Dermis microvascular lymphatic vessel endothelial cell (primary cell): ENCODE measurements at regions not wholly inside any gene's neighbourhood (a gene's known extent, or its start where the extent isn't known, plus 50 kb on each side); places are given as distances from the start of the nearest gene placed in this dataset.
"Not testable (repeated sequence)": the region's sequence is repeated elsewhere in the genome, so short reads cannot be mapped to it uniquely, and the experiment has no call there.

Experiments used
- DNase-seq, 2 donors: peaks; one replicate each; pipeline versions ENCODE4 v3.0.0 to v3.0.0-alpha.2; 2010; ENCODE audit warnings: low read depth in 2 of 2

DNA sequence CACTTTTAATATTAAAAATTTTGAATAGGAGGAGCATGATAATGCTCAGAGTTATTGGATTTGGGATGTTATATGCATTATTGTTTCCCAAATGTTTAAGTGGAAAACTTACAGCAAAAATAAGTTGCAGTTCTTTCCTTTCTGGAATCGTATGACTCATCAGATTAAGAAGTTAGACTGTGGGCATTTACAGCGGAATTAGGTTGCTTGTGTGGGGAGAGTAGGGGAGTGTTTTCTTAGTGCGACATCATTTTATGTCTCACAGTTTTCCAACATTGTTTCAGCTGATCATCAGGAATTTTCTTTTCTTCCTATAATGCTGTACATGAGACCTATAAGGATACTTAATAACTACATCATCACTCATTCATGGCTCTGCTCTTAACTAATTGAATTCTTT is 1631.8 kb downstream of the CDH8 start:
- no peak for DNase-seq

DNA sequence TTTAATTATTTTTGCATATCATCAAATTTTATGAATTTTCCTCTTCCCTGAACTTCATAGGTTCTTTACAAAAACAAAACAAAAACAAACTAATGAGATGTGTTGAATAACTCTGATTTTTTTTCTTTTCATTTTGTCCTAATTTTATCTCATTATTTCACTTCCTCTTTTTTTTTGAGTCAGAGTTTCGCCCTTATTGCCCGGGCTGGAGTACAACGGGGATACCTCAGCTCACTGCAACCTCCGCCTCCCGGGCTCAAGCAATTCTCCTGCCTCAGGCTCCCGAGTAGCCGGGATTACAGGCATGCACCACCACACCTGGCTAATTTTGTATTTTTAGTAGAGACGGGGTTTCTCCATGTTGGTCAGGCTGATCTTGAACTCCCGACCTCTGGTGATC is 1633.3 kb downstream of the CDH8 start:
- DNase-seq = not testable (repeated sequence)

DNA sequence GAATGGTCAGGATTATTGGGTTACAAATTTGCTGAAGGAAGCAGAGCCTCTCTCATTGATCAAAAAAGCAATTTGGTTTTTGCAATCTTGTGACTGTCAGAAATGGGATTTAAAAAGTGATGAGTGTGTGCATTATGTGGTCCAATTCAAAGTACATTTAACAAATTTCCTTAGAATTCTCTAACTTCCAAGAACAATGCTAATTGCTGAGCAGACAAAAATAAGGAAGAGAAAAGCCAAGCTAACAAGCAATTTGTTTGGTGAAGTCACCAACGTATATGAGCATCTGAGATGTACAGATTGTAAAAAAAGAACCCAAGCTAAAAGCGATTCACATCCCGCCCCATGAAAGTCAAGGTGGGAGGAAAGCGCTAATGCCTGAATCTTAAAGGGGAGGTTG is 1643.9 kb downstream of the CDH8 start:
- no peak for DNase-seq

DNA sequence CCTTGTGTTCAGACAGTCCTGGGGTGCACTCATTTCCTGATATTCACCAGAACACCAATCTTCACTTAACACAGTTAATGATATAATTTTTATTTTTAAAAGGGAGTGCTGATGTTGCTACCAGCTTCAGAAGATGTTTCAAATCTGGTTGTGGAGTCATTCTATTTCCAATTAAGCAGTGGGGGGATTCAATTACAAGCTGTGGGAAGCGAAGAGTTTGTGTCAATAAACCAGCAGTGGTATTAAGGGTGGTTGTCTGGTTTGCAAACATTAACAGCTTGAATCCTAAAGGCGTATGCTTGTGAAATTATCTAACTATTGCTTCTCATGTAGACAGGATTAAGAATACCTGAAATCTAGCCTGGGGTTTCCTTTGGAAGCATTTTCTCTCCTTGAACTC is 1637.5 kb upstream of the GOT2 start:
- DNase-seq = no peak

DNA sequence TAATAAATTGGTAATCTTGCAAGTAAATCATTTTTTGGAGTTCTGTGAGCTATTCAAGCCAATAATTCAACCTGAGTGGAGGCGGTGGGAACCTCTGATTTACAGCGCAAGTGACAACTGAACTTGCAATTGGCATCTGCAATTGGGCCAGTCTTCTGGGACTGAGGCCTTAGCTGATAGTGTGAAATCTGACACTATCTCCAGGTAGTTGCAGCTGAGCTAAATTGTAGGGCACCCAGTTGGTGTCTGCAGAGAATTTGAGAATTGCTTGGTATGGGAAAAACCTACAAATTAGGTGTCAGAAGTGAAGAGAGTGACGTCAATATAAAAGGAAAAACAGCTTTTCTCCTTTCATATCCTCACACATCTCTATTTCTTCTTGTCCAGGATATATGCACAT is 1633.6 kb upstream of the GOT2 start:
- DNase-seq = no peak

DNA sequence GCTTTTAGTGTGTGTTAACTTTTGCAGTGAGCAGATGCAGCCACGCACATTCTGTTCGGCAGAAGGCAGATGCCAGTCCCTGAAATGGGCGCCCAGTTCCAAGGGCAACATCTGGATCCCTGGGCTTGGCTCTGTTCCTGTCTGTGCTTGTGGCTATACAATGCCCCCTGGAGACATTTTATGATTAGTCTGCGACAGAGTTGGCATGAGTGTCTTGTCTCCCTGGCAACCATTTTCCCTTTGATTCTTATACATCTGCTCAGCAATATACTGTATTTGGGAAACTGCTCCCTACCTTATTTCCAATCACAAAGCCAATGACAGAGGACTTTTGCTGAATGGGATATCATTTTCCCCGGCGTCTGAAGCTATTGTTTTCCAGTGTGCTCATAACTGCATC is 1629.5 kb upstream of the GOT2 start:
- DNase-seq = no peak

DNA sequence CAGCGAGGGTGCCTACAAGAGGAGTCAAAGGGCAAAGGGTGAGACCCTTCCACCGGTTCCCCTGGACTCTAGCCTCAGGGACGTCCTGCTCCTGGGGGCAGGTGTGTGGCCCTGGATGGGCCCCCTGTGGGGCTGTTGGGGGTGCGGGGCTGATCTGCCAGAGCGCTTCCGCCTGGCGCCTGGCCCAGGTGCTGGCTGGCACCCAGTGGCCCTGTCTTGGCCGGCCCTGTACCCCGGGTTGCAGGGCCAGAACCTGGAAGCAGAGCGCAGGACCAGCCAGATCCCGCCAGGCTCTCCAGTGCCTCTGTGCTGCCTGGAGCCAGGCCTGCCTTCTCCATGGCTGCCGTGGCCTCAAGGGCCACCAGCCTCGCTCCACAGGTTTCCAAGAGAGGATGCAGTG is 1625.8 kb upstream of the GOT2 start:
- DNase-seq = not testable (repeated sequence)

DNA sequence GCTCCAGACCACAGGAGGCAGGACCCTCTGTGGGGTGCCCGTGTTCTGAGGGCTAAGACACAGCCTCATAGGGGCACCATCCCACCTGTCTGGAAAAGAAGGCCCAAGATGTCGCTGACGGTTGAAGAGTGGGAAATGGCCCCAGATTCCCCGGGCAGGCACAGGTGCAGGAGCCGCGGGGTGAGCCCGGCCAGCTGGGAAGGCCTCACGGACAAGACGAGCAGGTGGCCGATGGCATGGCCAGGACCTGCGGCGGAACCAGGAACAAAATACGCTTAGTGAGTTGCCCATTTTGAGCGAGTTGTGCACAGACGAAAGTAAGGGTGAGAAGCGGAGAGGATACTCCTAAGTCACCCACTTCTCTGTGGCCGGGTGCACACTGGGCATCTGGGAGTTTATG is 1625.3 kb upstream of the GOT2 start:
- DNase-seq = not testable (repeated sequence)

DNA sequence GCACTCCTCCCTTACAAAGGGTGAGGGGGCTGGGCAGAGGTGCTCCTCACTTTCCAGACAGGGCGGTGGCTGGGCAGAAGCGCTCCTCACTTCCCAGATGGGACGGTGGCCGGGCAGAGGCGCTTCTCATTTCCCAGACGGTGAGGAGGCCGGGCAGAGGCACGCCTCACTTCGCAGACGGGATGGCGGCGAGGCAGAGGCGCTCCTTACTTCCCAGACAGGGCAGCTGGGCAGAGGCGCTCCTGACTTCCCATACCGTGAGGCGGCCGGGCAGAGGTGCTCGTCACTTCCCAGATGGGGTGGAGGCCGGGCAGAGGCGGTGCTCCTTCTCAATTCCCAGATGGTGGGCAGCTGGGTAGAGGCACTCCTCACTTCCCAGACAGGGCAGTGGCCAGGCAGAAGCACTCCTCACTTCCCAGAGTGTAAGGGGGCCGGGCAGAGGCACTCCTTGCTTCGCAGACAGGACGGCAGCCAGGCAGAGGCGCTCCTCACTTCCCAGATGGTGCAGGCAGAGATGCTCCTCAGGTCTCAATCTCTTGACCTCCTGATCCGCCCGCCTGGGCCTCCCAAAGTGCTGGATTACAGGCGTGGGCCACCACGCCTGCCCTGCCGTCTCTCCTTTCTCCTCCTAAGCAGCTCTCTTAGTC is 1623.9 kb upstream of the GOT2 start:
- not testable (repeated sequence) for DNase-seq

DNA sequence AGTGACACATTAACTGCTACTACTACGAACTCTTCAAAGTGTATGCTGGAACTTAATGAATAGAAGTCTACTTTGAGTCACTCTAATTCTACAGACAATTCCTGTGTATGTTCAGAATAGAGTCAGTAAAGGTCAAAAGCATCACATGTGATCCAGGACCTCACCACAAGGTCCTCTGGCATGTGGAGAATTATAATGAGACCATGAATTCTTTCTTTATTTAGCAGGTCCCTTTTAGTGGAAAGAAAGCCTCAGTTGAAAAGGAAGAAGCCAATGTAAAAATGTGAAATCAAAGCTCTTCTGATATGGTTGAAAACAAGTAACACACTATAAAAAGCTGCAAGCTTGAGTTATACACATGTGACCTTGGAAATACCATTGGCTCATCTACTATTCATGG is 1612.1 kb upstream of the GOT2 start:
- DNase-seq = no peak

DNA sequence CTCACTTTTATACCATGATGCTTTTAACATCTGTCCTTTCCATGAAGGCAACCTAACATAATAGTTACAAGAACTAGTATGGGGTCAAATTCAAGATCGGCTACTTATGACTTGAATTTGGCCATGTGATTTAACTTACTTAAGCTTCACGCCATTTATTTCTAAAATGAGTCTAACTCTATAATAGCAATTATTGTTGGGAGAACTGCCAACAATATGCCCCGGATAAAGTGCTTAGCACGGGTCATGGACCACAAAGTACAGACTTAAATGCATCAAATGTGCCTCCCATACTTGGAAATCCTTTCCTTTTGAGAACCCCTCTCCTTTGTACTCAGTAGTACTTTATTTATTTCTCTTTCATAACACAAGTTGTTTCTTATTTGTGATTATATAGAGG is 1603.6 kb upstream of the GOT2 start:
- no peak for DNase-seq

DNA sequence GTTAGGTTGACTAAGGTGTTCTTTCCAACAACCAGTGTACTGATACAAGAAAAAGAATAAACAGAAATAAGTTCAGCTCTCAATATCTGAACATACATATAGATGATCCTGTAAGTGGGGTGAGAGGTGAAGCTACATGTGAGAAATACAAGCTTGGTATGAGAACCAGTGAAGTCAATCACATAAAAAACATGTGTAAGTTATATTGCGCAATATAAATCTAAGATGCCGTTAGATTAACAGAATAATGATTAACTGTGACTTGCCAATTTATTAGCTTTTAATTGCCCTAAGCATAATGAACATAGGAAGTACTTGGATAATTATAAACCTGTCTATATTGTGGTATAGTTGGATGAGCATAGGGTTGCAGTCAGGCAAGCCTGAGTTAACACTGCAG is 1597.1 kb upstream of the GOT2 start:
- DNase-seq = no peak

DNA sequence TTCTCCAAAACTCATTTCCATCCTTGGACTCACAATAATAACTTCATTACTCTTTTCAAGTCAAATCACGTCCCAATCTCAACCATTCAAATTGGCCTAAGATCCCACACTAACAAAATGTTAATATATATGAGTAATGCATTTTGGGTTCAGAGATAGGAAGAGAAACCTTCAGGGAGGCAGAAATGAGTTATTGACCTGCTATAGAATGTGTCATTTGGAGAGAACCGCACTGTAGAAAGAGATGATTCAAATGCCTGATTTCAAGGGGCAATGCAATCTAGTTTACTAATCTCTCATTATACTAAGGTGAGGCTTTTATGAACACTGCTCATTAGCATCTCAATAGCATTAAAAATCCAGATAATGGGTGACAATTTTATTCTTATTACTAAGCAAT is 1595.0 kb upstream of the GOT2 start:
- no peak for DNase-seq

DNA sequence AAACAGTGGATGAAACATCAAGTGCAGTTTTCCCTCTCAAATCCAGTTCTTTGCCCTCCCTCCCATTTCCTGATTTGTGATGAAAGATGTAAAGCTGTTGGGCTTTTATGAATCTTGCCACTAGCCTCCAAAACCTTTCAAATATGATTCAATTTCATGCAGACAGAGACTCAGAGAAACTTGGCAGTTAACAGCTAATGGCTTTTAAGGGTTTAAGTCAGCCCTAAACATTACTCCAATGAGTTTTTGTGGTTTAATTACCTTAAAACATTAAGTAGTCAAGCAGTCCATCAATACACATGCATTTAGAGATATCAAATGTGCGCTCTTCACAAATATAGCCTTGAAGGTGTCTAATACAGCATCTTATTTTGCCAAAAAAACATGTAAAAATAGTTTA is 1594.0 kb upstream of the GOT2 start:
- DNase-seq = no peak

DNA sequence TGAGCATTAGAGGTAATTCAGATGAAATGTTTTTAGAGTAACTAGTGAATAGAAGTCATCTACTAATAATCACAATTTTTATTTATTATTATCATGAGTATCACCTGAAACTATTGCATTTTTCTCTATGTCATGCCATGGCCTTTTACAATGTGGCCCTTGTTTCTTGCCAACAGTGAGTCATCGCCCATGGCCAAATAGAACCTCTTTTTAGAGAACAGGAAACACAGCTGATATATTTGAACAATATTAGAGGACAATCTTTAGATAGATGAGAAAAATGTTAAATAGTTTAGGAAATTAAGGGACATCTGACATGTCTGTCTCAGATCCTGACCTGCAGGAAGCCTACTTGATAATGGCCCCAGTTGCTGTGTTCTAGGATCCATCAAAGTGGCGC is 1584.4 kb upstream of the GOT2 start:
- no peak for DNase-seq

DNA sequence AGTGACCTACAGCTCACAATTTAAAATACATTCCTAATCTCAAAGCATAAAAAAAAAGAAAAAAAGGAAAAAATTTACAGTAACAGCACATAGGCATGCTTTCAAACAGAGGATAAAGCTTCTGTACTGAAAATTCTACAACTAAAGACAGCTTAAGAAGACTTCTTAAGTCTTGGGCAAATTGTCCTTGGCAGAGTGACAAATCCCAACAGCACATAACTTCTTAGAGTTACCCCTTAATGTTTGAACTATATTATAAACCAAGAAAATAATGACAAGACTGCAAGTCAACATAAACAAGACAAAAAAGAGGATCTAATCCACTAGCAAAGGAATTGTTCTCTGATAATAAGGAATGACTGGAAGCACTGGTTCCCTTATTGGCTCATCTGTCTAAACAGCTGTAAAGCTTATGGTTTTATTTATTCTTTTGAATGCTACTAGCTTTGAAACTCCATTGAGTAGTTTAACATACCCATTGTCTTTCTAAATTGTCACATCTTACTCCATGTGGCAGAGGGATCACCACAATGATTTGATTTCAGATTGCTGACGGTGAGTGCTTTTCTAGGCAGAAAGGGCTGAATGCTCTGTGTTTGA is 1576.8 kb upstream of the GOT2 start:
- no peak for DNase-seq

DNA sequence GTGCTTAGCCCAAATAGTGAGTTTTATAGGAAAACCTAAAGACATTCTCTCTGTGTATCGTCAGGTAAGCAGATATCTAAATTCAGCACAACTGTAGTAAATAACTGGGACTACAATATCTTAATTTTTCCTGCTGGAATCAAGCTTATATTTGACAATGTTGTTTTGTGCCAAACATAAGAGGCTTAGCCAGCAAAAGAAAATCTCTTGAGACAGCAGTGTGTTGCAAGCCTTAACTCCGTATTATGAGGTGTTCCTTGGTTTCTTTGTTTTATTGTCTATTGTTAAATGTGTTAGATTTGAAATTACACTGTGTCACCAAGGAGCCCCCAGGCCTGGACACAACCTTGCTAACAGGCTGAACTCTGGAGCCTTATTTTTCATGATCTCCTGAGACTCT is 1570.6 kb upstream of the GOT2 start:
- DNase-seq = no peak

DNA sequence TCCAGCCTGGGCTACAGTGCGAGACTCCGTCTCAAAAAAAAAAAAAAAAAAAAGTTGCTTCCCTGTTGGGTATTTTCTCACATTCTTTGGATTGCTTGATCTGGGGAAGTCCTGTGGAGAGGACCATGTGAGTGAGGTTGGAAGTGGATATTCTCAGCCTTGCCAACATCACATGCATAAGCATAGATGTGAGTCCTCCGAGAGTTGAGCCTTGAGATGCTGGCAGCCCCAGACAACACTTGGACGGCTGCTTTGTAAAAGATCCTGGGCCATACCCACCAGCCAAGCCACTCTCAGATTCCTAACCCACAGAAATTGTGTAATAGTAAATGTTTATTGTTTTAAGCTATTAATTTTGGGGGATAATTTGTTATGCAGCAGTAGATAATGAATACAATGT is 1570.0 kb upstream of the GOT2 start:
- DNase-seq = no peak

DNA sequence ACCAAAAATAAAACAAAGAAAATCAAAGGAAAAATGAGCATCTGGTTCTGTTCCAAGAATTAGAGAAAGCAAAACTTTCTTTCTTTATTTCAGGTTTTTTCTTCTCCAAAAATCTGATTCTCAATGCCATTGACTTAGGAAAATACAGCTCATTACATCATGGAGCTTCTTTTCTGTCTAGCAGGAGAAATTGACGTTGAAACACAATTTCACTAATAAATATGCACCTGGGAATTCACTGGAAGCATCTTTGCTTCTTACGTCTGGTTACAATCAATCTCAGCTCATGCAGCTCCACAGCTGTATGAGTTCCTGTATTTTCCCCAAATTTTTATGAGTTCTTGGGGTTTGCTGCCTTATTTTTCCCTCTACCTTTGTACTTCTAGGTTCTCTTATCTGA is 1568.6 kb upstream of the GOT2 start:
- no peak for DNase-seq

DNA sequence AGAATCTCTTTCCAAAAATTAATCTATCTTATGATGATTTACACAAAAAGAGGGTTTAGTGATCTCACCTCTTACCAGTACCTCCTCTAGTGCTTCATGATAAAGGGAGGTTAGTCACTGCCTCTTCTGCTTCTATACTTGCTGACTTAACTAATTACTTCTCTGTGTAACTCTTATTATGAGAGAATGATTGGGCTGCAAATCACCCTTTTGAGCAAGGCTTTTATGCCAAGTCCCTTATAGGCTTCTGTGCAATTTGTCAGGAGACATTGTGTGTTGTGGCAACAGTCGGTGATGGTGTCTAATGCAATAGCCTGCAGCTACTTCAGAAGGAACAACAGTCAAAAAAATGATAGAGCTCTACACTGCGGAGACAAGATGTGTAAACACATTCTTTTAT is 1568.1 kb upstream of the GOT2 start:
- DNase-seq = no peak

DNA sequence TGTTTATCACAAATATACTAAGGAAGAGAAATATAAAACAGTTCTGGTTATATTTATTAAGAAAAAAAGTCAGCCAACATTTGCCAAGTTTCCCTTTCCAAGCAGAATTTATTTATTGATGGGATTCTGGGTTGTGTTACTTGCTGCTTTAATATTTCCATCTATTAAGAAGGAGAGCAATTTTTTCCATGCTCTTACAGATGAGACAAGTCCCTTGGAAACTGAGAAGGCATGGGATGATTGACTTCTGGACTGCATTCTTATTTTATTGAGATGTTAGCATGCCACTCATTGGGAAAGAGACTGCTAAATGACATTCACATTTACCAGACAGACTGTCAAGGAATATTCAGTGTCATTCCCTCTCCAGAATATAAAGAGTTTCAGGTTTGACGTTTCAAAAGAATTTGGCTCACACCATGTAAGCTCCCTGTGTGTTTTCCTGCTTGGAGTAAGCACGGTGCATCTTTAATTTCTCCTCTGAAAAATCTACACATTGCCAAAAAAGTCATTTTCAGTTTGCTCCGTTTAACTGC is 1565.2 kb upstream of the GOT2 start:
- no peak for DNase-seq

DNA sequence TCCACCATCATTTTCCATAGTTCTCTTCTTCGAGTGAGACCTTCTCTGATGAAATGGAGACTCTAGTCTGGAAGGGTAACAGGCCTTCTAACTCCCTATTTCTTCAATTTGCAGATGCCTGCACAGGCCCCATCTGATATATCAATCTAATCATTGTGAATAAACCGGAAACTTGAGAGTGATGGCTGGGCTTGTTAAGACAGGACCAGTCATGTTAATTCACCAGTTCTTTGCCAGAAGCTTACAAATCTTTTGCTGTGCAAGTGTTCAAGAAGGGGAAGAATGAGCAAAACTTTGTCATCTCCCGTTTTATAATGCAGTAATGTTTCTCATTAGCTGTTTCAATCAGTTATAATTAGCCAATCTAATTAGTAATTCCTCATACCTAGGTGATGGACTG is 1561.3 kb upstream of the GOT2 start:
- no peak for DNase-seq

DNA sequence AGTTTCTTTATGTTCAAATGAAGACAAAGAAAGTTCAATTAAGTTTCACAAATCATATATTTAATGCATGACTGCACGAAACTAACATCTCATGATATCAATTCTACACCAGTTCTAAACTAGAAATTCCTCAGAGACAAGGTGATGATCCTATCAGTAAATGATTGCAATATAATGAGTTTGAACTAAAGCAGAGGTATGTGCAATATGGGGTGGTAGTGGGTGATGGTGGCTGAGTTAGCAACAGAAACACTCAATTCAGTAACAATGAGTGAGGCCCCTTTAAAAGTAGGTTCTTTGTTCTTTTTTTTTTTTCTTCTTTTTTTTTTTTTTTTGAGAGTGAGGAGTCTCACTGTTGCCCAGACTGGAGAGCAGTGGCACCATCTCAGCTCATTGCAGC is 1551.7 kb upstream of the GOT2 start:
- DNase-seq = no peak
